Lower lobe of right lung (tissue), 2 donors: ENCODE measurements at regions not wholly inside any gene's neighbourhood (a gene's known extent, or its start where the extent isn't known, plus 50 kb on each side); places are given as distances from the start of the nearest gene placed in this dataset.

Experiments
- ATAC-seq, 2 donors: fragments of 200-7000 bp; cut with Tn5 transposase; one replicate each; pipeline ENCODE4 v1.9.1; 2020 to 2022; ENCODE audit warnings: mild to moderate bottlenecking in 2 of 2, moderate library complexity in 2 of 2
- DNase-seq: peaks from one replicate; pipeline ENCODE4 v3.0.0-alpha.2; 2020
- H3K27ac ChIP-seq: fragments of 200-600 bp; one replicate; pipeline ENCODE4 v1.8.0; 2022
- H3K27me3 ChIP-seq: fragments of 200-600 bp; one replicate; pipeline ENCODE4 v1.8.0; 2022; ENCODE audit warnings: low read depth
- H3K36me3 ChIP-seq: fragments of 200-600 bp; one replicate; pipeline ENCODE4 v1.8.0; 2022; ENCODE audit warnings: mild to moderate bottlenecking
- H3K4me1 ChIP-seq: fragments of 200-600 bp; one replicate; pipeline ENCODE4 v1.8.0; 2022
- H3K4me3 ChIP-seq: fragments of 200-600 bp; one replicate; pipeline ENCODE4 v1.8.0; 2022; ENCODE audit warnings: mild to moderate bottlenecking
- H3K9me3 ChIP-seq: fragments of 200-600 bp; one replicate; pipeline ENCODE4 v1.8.0; 2022
- intact Hi-C: fragments of 100-400 bp; cut with DNase I; formaldehyde crosslinking; loops from one replicate; pipeline ENCODE4 v1.11.0; 2022
- TF ChIP-seq, protein P1 (sequence below): fragments of 200-600 bp; IDR thresholded peaks from one replicate; pipeline ENCODE4 v1.8.0; 2022; ENCODE audit warnings: antibody characterized with exemption, mild to moderate bottlenecking
- donor health status: DM: no; HTN: yes; CAD: no; lungs with severe emphysema.

DNA sequence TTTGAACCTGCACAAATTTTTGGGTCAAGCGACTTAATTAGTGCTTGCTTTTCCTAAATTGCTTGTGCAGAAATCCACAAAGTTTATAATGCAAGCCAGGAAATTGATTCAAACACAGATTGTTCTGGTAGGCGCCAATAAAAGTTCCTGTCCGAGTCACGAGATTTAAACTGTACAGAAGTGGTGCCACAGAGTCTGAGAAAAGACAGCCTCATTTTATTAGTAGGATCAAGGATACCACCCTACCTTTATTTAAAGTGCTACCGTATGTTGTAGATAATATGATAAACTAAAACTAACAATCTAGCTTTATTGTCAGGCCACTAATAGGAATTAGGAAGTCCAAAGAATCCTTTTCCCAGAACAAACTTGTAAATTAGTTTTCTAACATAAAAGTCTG is 696.7 kb downstream of the TNS3 start:
- TF ChIP-seq, protein P1, sequence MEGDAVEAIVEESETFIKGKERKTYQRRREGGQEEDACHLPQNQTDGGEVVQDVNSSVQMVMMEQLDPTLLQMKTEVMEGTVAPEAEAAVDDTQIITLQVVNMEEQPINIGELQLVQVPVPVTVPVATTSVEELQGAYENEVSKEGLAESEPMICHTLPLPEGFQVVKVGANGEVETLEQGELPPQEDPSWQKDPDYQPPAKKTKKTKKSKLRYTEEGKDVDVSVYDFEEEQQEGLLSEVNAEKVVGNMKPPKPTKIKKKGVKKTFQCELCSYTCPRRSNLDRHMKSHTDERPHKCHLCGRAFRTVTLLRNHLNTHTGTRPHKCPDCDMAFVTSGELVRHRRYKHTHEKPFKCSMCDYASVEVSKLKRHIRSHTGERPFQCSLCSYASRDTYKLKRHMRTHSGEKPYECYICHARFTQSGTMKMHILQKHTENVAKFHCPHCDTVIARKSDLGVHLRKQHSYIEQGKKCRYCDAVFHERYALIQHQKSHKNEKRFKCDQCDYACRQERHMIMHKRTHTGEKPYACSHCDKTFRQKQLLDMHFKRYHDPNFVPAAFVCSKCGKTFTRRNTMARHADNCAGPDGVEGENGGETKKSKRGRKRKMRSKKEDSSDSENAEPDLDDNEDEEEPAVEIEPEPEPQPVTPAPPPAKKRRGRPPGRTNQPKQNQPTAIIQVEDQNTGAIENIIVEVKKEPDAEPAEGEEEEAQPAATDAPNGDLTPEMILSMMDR = no peak
- DNase-seq (no peak), ATAC-seq (no peak)
- intact Hi-C loops = no loop called here
- H3K9me3 ChIP-seq = peaks cover 8% of the 10 kb centered on the region
- no peaks in the 10 kb centered on the region for H3K36me3 ChIP-seq
- H3K4me3 ChIP-seq = no peak overlapping the region
- no peaks in the 10 kb centered on the region for H3K27me3 ChIP-seq
- no peaks in the 10 kb centered on the region for H3K4me1 ChIP-seq
- H3K27ac ChIP-seq = no peak overlapping the region

DNA sequence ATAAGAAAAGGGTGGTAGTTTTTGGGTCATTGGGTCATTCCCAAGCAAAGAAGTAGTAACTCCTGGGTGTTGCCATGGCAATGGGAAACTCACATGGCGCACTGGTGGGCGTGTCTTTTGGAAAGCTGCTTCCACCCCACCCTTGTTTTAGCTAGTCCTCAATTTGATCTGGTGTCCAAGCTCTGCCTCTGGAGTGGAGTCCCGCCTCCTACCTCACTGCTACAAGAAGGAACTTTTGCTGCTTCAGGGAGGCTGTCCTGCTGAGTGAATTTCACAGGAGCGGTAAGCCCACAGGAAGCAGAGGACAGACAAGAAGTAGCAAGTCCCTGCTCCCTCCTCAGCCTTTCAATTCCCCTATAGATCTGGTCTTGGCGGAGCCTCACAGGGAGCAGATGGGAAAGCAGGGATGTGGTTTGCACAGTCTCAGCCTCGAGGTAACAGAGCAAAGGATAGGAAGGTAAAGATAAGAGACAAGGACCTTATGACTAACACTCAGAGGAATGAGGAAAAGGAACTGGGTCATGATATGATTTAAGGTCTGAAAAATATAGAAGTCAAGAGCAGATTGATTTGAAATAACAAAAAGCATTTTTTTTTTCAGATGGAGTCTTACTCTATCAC is 700.3 kb downstream of the TNS3 start:
- DNase-seq = no peak
- H3K27me3 ChIP-seq = no peaks in the 10 kb centered on the region
- no peaks in the 10 kb centered on the region for H3K4me1 ChIP-seq
- no peak for ATAC-seq
- TF ChIP-seq, protein P1 = no peak
- H3K27ac ChIP-seq = no peak overlapping the region
- intact Hi-C loops = no loop called here
- no peaks in the 10 kb centered on the region for H3K9me3 ChIP-seq
- H3K36me3 ChIP-seq = no peaks in the 10 kb centered on the region
- no peak overlapping the region for H3K4me3 ChIP-seq

DNA sequence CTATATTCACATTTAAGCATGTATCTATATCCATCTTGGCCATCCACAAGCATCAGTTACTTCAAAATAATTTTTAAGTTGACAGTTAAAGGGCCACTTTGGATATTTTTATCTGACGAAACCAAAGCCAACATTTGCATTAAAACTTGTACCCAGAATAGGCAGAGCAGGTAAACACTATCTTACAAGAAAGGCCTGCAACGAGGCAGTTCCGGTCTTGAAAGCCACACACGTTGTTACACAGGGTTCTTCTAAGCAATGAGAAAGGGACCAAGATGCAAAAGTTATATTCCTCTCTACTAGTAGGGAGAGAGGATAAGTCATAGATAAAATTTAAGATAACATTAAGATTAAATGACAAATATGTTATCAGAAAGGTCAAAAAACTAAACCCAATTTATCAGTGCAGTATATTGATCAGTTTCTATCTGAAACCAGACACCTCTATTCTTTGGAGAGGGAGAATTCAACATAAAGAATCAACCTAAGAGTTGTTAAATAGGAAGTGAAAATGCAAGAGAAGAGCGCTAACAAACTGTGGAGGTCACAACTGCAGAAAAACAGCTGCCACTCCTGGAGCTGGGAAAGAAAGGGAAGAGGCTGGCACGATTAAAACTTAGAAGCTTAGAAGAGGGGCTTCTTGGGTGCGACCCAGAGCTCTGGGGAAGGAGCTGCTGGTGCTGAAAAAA is 701.3 kb downstream of the TNS3 start:
- Histone ChIP-seq H3K27me3 (no peaks in the 10 kb centered on the region), H3K9me3 (no peaks in the 10 kb centered on the region), H3K4me1 (no peaks in the 10 kb centered on the region), H3K36me3 (no peaks in the 10 kb centered on the region), H3K27ac (no peak overlapping the region), H3K4me3 (no peak overlapping the region)
- DNase-seq (no peak), ATAC-seq (no peak)
- TF ChIP-seq, protein P1 = no peak
- intact Hi-C loops = no loop called here

DNA sequence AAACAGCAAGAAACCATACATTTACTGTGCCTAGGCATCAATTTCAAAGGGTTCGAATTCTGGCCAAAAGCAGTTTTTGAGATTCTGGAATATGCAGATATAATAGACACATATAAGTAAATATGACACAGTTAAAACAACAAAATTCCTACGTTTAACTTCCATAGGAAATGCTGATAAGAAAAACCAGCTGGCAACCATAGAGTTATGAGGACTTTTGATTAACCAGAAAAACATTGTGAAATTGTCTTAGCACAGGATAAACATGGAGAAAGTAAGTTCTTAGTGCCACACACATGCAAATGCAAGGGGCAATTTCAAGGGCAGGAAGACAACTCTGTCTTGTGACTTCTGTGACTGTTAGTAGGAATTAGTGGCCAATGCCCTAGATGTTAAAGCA is 702.1 kb downstream of the TNS3 start:
- no peaks in the 10 kb centered on the region for H3K4me1 ChIP-seq
- DNase-seq = no peak
- no peak overlapping the region for H3K4me3 ChIP-seq
- ATAC-seq = no peak
- H3K27me3 ChIP-seq = no peaks in the 10 kb centered on the region
- no peaks in the 10 kb centered on the region for H3K36me3 ChIP-seq
- TF ChIP-seq, protein P1 = no peak
- no peak overlapping the region for H3K27ac ChIP-seq
- intact Hi-C loops = no loop called here
- H3K9me3 ChIP-seq = no peaks in the 10 kb centered on the region

DNA sequence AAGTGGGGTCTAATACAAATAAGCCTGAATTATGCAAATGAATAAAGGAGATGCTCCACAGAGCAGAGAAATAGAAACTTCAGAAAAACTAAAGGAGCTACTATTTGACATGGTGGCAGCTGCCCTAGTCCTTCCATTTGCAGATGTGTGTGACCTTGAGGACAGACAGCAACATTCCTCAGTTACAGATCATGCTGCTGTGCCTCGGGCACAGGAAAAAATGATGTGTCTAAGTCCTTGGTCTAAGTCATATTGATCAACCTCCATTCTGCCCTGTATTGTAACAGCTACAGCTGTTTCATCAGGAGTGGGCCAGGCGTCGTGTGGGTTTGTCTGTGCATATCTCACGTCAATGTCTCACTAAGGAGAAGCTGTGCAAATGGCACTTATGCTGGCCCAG is 710.4 kb downstream of the TNS3 start:
- H3K27ac ChIP-seq = no peak overlapping the region
- DNase-seq = no peak
- no peak overlapping the region for H3K4me3 ChIP-seq
- no peaks in the 10 kb centered on the region for H3K36me3 ChIP-seq
- intact Hi-C loops = no loop called here
- no peaks in the 10 kb centered on the region for H3K27me3 ChIP-seq
- TF ChIP-seq, protein P1 = no peak
- no peak for ATAC-seq
- H3K4me1 ChIP-seq = no peaks in the 10 kb centered on the region
- no peaks in the 10 kb centered on the region for H3K9me3 ChIP-seq
